Renal pelvis (tissue), 1 donor: ENCODE measurements at regions not wholly inside any gene's neighbourhood (a gene's known extent, or its start where the extent isn't known, plus 50 kb on each side); places are given as distances from the start of the nearest gene placed in this dataset.
A peak's percentile ranks its signal among the peaks of the same experiment; 100 is the strongest.

Source experiments
- DNase-seq: peaks from one replicate; pipeline ENCODE4 v3.0.0-alpha.2; 2013

- no peak for DNase-seq
Observed at GRCh38 chr2:234438305-234438977, 58.4 kb downstream of the ARL4C start.

DNA sequence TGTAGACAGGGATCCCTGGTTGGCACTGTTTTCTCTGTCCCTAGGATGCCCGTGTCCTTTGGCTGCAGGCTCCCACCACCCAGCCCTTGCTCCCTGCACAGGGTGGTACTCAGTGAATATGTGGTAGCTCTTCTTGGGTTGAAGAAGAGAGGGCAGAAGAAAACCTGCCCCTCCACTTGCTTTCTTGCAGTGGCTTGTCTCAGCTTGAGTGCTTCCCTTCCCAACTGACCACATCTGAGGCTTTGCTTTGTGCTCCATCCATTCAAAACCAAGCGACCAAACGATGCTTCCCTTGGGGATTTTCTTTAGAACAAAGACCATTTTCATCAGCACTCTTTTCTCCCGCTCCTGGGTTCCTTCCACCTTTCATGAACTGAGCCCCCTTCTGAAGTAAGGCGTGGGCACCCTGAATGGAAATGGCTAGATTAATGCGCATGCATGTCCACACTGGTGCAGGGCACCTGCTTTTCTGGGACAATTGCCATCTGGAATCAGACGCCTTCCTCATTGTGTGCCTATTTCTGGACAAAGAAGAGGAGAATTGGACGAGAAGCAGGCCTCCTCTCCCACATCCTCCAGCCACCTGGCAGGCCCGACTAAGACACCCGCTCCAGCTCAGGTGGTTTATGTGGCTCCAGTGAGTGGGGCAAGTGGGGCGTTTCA, 59.1 kb downstream of the ARL4C start:
- DNase-seq = no peak

DNA sequence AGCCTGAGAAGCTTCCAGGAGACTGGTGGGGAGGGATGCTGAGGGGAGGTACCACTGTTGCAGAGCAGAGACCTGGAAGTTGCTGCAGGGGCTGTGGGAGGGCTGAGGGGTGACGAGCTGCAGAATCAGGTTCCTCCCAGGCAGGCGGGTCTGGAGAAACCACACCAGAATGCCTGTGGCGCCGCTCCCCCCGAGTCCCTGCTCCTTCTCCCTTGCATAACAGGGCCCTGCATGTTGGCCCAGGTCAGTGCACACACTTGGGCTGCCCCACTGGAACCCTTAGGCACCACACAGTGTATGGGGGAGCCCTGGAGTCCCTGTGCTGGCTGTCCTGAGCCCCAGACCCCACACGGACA, 60.4 kb downstream of the ARL4C start:
- no peak for DNase-seq

- no peak for DNase-seq
Observed at GRCh38 chr2:234435836-234436481, 60.9 kb downstream of the ARL4C start.

- no peak for DNase-seq
Observed at GRCh38 chr2:234433201-234433600, 63.7 kb downstream of the ARL4C start.

GRCh38 chr2:234430871-234431270, 66.0 kb downstream of the ARL4C start:
- DNase-seq = no peak

DNA sequence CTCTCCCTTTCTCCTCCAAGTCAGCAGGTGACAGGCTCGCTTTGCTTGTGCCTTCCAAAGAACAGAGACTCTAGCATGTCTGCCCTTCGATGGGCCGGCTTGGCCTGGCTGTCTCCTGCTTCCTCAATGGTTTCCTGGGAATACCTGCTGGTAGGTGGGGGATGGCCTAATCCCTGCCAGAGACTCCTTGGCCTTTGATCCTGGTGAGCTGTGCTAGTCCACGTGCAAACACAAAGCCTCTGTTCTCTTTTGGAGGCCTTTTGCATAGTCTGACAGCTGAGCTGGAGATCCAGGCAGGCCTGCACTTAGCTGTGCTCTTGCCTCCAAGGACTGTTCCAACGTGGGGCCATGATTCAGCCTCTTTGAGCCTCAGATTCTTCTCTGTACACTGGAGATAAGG, 67.6 kb downstream of the ARL4C start:
- DNase-seq = no peak

GRCh38 chr2:234427081-234428061, 69.5 kb downstream of the ARL4C start:
- DNase-seq = peak; percentile 62

DNA sequence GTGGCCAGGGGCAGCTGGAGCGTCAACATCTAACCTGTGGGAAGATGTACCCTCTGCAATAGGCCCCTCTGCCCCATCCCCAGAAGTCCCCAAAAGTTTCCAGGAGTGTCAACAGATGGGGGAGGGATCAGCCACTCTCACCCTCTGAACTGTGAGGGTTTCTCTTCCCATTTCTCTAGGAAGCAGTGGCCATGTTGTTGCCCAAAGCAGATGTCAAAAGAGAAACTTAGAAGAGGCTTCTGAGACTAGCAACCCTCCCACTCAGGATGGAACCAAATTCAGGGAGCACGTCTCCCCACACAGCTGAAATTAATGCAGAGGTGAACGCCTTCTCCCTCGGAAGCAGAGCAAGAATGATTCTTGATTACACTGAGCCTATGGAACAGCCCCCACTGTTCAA, 70.3 kb downstream of the ARL4C start:
- DNase-seq = no peak

- DNase-seq = no peak
Observed at GRCh38 chr2:234425639-234426603, 71.0 kb downstream of the ARL4C start.

DNA sequence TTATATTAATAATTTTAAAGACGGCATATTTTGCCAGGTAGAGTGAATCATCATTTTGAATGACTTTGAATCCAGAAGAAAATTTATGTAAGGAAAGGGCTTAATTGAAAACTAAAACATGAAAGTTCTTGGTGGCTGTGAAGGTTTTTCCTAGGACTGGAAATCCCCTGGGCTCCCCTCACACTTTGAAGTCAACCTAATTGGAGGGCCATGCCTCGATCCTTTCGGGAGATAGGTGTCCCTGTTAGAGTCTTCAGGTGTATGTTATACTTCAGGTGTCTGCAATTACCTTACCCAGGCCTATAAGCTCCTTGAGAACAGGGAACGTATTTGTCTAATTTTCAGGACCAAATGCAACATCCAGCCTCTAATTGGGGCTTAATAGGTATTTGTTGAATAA, 73.0 kb downstream of the ARL4C start:
- no peak for DNase-seq

- DNase-seq = no peak
Observed at GRCh38 chr2:234422981-234423431, 73.9 kb downstream of the ARL4C start.

GRCh38 chr2:234422273-234422732, 74.6 kb downstream of the ARL4C start:
- no peak for DNase-seq

DNA sequence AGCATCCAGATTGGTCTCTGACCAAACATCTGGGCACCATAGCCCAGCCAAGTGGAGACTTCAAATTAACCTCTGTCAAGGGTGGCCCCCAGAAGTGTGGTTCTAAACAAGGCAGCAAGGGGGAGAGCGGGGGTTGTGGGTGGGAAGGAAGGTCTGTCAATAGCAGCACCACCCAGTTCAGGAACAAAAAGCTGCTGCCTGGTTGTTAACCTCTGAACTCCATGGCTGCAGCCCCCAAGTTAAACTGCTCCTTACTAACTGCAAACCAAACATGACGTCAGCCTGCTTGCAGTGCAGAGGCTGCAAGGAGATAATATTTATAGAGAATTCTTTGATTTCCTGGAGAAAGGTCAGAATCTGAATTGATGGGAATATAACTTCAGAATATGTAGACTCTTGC, 76.5 kb downstream of the ARL4C start:
- no peak for DNase-seq

GRCh38 chr2:234419726-234420125, 77.2 kb downstream of the ARL4C start:
- DNase-seq = no peak

- no peak for DNase-seq
Observed at GRCh38 chr2:234415706-234416105, 81.2 kb downstream of the ARL4C start.

GRCh38 chr2:234414596-234414995, 82.3 kb downstream of the ARL4C start:
- DNase-seq = no peak

DNA sequence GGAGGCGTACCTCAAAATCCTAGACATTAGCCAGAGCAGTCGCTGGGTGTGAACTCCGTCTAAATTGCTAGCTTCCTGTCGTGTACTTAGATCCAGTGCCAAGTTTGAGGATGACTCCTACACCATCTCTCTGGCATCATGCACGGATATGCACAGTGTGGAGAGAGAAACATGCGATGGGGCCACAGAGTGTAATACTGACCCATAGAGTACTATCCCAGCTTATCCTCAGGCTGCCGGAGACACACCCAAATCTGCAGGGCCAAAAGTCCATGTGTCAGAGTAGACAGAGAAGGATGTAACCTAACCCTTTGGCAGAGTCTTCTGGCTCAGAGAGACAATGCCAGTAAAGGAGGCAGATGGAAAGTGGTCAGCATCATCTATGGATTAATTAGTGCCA, 84.2 kb downstream of the ARL4C start:
- DNase-seq = no peak

GRCh38 chr2:234411793-234412192, 85.1 kb downstream of the ARL4C start:
- DNase-seq = no peak

DNA sequence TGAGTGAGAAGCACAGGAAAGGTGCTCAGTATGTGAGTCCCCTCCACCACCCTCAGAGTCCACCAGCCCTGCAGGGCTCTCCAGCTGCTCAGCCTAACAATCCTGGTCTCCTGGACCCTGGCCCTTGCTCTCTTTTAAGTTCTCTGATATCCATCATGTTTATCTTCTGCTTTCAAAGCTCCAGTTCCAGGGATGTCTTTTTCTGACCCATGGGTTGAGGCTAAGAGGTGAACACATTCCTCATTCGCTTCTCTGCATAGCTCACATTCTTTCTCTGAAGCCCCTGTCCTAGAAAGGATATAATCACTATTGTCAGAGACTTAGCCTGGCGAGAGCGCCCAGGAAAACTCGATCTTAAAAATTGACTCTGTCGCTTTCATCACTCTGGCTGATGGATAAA, 86.4 kb downstream of the ARL4C start:
- DNase-seq = no peak

DNA sequence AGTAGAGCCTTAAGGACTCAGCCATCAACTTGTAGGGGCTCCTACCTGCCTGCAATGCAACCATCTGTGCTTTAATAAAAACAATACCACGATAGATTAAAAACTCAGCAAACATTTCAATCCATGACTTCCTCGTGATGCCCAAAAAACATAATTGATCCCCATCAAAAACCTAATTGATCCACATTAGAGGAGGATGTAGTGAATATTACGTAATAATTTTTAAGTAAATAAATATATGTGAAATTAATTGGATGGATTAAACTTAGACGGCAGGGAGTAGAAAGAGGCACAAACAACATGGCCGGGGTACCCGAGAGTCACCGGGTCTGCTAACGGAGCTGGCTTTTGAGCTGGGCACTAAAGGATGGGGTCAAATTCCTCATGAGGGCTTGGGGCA, 87.3 kb downstream of the ARL4C start:
- no peak for DNase-seq
